ENCODE measurements at regions not wholly inside any gene's neighbourhood (a gene's known extent, or its start where the extent isn't known, plus 50 kb on each side); places are given as distances from the start of the nearest gene placed in this dataset.
"Not testable (repeated sequence)": the region's sequence is repeated elsewhere in the genome, so short reads cannot be mapped to it uniquely, and the experiment has no call there.

DNA sequence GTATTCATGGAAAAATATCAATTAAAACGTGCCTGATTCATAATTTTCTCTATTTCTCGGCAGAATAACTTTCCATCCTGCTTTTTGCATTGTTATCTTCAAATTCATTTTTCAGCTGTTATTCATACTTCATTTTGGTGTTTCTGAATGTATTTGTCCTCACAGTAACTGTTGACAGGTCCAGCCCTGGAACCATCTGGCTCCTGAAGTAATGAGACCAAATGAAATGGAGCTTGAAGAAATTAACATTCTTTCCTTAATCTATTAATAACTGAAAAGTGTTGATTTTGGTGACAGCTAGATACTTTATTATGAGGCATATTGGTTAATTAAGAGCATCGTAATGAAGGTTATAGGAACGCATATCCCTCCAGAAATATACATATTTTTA lies 257.0 kb upstream of the MINDY3 start:
- no peak for DNase-seq (ENCODE audit: low spot score)

DNA sequence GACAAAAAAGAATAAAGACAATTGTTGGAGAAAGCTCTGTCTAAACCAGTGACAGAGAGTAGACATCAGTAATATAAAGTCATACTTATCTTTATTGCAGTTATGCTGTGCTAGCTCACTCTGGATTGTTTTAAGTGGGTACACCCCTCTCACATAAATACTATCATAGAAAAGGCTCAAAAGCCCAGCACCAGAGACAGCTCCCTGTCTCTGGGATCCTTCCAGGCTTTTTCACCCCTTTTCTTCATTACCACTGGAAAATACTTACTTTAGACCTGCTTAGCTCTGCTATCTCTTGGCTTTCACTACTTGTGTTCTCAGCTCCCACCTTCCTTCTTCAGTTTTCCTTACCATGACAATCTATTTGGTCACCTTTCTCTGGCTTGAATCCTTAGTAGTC lies 259.1 kb upstream of the MINDY3 start:
- DNase-seq (ENCODE audit: low spot score): no peak

DNA sequence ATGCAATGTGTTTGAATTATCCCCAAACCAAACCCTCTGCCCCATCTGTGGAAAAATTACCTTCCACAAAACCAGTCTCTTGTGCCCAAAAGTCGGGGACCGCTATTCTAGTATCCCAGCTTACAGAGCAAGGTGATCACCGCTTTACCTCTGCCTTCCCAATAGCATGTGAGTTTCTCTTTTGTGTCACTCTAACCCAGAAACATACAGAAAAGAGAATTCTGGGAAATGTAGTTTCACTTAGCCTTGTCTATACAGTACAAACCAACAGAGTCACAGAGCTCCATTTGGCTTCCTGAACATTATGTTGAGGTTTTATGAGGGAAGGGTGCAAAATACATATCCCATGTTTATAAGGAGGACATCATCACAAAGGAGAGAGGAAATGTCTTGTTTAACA lies 260.3 kb upstream of the MINDY3 start:
- DNase-seq (ENCODE audit: low spot score): no peak

GRCh38 chr10:16141499-16141898 lies 281.2 kb upstream of the MINDY3 start:
- no peak for DNase-seq (ENCODE audit: low spot score)

DNA sequence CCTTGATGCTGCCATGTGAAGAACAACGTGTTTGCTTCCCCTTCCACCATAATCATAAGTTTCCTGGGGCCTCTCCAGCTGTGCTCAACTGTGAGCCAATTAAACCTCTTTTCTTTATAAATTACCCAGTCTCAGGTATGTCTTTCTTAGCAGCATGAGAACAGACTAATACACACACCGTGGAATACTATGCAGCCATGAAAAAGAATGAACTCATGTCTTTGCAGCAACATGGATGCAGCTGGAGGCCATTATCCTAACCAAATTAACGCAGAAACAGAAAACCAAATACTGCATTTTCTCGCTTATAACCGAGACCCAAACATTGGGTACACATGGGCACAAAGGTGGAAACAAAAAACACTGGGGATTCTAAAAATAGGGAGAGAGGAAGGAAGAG lies 286.7 kb upstream of the MINDY3 start:
- DNase-seq (ENCODE audit: low spot score): no peak

DNA sequence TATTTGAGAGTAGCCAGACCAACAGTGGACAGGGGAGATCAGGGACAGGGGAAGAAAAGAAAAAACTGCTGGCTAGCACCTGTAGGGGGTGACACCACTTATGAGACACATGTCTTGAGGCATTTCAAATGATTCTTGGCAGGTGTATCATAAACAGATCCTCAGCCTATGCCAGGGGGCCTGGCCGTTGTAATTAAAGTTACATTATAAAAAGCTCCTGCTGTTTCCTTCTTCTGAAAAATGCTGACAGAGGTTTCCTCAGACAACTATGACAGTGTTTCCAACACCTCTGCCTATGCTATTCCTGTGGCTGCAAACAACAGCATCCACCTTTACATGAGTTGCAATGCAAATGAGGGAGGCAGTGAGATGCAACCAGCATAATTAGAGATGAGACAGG lies 281.0 kb upstream of the PTER start:
- DNase-seq (ENCODE audit: low spot score): no peak

GRCh38 chr10:16156681-16157080 lies 280.1 kb upstream of the PTER start:
- peak; percentile 58 for DNase-seq (ENCODE audit: low spot score)

DNA sequence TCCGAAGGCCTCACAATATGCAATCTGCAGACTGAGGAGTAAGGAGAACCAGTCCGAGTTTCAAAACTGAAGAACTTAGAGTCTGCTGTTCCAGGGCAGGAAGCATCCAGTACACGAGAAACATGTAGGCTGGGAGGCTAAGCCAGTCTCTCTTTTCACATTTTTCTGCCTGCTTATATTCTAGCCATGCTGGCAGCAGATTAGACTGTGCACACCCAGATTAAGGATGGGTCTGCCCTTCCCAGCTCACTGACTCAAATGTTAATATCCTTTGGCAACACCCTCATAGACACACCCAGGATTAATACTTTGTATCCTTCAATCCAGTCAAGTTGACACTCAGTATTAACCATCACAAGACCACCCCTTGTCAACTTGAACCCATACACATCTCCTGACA lies 271.7 kb upstream of the PTER start:
- not testable (repeated sequence) for DNase-seq (ENCODE audit: low spot score)

DNA sequence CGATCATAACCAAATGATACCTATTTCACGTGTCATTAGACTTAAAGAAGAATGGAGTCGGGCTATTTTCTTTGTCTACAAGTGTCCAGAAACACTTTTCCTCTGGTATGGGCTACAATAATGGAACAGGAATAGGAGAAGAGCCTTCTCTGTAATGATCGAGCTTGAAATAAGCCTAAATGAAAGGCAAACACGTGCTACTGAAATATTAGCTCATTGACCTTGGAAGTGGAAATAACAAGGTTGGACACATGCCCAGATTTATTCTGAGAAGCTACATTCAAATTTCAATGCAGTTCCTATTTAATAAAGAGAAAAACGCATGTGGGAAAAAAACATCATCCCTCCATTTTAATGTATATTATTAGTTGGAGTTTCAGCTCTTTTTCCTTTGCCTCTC lies 254.7 kb upstream of the PTER start:
- DNase-seq (ENCODE audit: low spot score): no peak

- DNase-seq (ENCODE audit: low spot score): no peak
Observed at GRCh38 chr10:16182688-16183087, 254.1 kb upstream of the PTER start.

DNA sequence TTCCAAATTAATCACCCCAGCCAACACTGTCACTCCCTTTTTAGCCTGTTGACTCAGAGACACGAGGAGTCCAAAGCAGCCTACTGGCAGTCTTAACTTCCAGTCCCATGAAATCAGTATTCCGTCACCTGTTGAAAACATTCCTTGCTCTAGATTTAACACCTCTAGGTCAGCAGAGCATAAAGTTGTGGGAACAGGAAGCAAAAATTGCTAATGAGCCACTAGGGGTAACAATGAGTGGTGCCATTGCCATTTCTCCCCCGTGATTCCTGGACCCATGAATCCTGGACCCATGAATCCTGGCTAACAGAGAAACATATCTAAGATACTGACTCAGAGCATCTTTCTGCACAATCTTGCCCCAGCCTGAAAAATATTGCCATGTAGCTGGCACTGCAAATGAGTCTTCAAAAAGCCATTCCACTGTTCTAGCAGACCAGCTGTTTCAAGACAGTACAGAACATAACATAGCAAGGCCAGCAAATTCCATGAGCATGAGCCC lies 252.7 kb upstream of the PTER start:
- no peak for DNase-seq (ENCODE audit: low spot score)

- no peak for DNase-seq (ENCODE audit: low spot score)
Observed at GRCh38 chr10:16184906-16185305, 251.9 kb upstream of the PTER start.

- no peak for DNase-seq (ENCODE audit: low spot score)
Observed at GRCh38 chr10:16186564-16186963, 250.2 kb upstream of the PTER start.

GRCh38 chr10:16187161-16187560 lies 249.6 kb upstream of the PTER start:
- no peak for DNase-seq (ENCODE audit: low spot score)

DNA sequence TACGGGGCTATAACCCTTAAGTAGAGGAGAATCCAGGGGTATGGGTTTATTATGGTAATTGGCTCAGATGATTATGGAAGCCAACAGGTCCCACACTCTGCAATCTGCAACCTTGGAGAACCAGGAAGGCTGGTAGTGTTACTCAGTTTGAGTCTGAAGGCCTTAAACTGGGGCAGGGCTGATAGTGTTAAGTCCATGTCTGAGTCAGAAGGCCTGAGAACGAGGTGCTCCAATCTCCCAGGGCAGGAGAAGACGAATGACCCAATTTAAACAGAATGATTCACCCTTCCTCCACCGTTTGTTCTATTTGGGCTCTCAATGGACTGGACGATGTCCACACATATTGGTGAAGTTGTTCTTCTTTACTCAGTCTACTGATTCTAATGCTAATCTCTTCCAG lies 244.5 kb upstream of the PTER start:
- DNase-seq (ENCODE audit: low spot score): no peak

DNA sequence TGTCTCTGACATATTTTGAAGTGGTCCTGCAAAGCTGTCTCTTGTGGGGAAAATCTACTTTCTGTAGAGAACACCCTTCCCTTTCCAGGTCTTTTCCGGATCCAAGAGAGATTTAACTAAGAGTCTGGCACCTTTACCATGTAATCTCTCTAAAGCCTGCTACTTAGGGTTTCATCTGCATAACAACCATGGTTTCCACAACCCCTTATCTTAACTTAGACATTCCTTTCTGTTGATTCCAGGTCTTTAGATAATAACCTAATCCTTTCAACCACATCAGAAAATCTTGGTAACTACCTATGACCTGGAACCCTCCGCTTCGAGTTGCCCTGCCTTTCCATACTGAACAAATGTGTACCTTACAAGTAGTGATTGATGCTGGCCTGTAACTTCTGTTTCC lies 243.6 kb upstream of the PTER start:
- DNase-seq (ENCODE audit: low spot score): no peak

GRCh38 chr10:16195178-16195769 lies 241.5 kb upstream of the PTER start:
- DNase-seq (ENCODE audit: low spot score): no peak

GRCh38 chr10:16195894-16196293 lies 240.9 kb upstream of the PTER start:
- no peak for DNase-seq (ENCODE audit: low spot score)

DNA sequence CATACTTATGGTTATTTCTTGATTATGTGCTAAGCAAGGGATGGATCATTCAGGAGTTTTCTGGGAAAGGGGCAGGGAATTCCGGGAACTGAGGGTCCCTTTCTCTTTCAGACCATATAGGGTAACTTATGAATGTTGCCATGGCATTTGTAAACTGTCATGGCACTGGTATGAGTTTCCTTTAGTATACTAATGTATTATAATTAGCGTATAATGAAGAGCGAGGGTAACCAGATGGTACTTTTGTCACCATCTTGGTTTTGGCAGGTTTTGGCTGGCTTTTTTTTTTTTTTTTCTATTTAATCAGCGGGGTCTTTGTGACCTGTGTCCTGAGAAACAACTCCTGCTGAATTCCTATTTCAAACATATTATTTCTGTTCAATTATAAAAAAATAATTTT lies 237.6 kb upstream of the PTER start:
- no peak for DNase-seq (ENCODE audit: low spot score)

DNA sequence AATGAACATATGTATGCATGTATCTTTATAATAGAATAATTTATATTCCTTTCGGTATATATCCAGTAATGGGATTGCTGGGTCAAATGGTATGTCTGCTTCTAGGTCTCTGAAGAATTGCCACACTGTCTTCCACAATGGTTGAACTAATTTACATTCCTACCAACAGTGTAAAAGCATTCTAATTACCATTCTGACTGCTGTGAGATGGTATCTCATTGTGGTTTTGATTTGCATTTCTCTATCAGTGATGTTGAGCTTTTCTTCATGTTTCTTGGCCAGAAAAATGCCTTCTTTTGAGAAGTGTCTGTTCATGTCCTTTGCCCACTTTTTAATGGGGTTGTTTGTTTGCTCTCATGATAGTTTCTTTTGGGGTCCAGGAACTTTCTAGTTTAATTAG lies 213.2 kb upstream of the PTER start:
- not testable (repeated sequence) for DNase-seq (ENCODE audit: low spot score)

DNA sequence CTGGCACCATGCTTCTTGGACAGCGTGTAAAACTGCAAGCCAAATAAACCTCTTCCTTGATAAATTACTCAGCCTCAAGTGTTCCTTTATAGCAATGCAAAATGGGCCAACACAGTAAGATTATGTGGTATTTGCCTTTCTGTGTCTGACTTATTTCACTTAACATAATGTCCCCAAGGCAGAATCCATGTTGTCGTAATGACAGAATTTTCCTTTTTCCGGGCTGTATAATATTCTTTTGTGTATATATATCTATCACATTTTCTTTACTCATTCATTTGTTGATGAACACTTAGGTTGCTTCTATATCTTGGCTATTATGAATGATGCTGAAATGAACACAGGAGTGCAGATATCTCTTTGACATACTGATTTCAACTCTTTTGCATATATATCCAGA lies 209.1 kb upstream of the PTER start:
- DNase-seq (ENCODE audit: low spot score): no peak

- DNase-seq (ENCODE audit: low spot score): no peak
Observed at GRCh38 chr10:16231176-16231575, 205.6 kb upstream of the PTER start.

DNA sequence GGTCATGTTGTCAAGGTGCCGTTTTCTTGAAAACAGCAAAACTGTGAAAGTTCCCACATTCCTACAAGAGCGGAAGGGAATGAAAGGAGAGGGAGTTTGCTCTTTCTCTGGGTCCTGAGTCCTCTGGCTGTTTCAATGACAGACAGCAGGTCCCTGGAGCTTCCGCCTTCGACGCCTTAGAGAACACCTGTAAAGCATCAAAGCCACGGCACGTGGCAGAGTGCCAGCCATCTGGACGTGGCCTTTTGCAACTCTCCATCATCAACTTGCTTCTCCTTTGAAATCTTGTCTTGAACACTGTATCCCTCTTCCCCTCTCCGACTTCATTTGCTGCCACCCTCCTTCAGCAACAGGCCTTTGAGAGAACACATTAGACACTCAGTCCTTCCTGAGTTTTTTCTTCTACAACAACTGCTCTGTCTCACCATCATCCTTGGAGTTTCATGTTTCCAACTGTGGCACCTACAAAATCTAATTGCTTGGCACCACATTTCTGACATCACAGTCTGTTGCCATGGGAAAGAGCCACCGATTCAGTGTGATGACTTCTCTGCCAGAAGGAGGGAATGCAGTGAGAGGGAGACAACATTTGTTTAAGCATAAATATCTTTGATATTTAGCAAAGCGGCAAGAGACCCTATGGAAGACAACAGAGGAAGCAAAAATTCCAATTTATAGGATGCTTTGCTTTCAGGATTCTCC lies 204.9 kb upstream of the PTER start:
- no peak for DNase-seq (ENCODE audit: low spot score)

DNA sequence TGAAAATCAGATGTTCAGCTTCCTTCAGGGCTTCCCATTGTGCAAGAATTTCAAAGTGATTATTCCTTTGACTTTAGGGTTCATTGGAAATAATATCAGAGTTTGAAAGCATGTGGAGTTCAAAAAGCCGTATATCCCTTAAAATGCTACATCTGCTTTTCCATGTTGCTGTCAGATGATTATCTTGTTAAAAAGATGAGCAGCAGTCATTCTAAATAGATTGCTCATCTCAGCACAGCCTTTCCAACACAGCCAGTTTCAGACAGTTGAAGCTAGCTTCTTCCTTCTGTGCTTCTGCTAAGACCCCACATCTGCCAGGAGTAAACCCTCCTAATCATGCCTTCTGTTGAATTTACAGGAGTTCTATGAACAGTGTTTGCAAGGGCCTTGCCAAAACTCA lies 204.4 kb upstream of the PTER start:
- no peak for DNase-seq (ENCODE audit: low spot score)
